Muscle layer of duodenum (tissue), 2 donors: ENCODE measurements at regions not wholly inside any gene's neighbourhood (a gene's known extent, or its start where the extent isn't known, plus 50 kb on each side); places are given as distances from the start of the nearest gene placed in this dataset.
"Not testable (repeated sequence)": the region's sequence is repeated elsewhere in the genome, so short reads cannot be mapped to it uniquely, and the experiment has no call there.

Source experiments
- H3K27ac ChIP-seq: one replicate; pipeline ENCODE4 v1.7.0; 2013; ENCODE audit warnings: mild to moderate bottlenecking, low read length
- H3K27me3 ChIP-seq: one replicate; pipeline ENCODE4 v1.7.0; 2013; ENCODE audit warnings: low read depth, mild to moderate bottlenecking, control low read depth, low read length
- H3K36me3 ChIP-seq, 2 donors: one replicate each; pipeline ENCODE4 v1.7.0; 2013; ENCODE audit warnings: low read length in 2 of 2, control low read depth in 1 of 2, mild to moderate bottlenecking in 1 of 2; ENCODE audit not compliant: insufficient read depth in 2 of 2, control insufficient read depth in 1 of 2
- H3K4me1 ChIP-seq, 2 donors: one replicate each; pipeline ENCODE4 v1.7.0; 2013; ENCODE audit warnings: low read length in 2 of 2, mild to moderate bottlenecking in 2 of 2, control low read depth in 1 of 2, moderate library complexity in 1 of 2; ENCODE audit not compliant: insufficient read depth in 2 of 2, control insufficient read depth in 1 of 2
- H3K4me3 ChIP-seq, 2 donors: one replicate each; pipeline ENCODE4 v1.7.0; 2013; ENCODE audit warnings: low read length in 2 of 2, low read depth in 1 of 2, mild to moderate bottlenecking in 1 of 2
- H3K9me3 ChIP-seq, 2 donors: one replicate each; pipeline ENCODE4 v1.7.0; 2013; ENCODE audit warnings: low read length in 2 of 2, control low read depth in 1 of 2, mild to moderate bottlenecking in 1 of 2; ENCODE audit not compliant: control insufficient read depth in 1 of 2
- donor health status: healthy.

DNA sequence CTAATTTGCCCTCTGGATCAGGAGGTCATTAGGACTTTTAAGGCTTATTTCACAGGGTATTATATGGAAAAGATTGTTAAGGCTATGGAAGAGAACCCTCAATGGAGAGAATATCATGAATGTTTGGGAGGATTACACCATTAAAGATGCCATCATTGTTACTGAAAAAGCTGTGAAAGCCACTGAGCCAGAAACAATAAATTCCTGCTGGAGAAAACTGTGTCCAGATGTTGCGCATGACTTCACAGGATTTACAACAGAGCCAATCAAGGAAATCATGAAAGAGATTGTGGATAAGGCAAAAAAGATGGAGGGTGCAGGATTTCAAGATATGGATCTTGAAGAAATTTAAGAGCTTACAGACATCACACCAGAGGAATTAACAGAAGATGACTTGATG is 798.3 kb upstream of the SLC35B3 start:
- no peaks in the 10 kb centered on the region for H3K36me3 ChIP-seq
- H3K4me3 ChIP-seq: no peak overlapping the region
- no peaks in the 10 kb centered on the region for H3K27me3 ChIP-seq
- no peaks in the 10 kb centered on the region for H3K4me1 ChIP-seq
- H3K9me3 ChIP-seq: peaks cover 0 to 11% of the 10 kb centered on the region in 2 donors
- H3K27ac ChIP-seq: no peak overlapping the region

DNA sequence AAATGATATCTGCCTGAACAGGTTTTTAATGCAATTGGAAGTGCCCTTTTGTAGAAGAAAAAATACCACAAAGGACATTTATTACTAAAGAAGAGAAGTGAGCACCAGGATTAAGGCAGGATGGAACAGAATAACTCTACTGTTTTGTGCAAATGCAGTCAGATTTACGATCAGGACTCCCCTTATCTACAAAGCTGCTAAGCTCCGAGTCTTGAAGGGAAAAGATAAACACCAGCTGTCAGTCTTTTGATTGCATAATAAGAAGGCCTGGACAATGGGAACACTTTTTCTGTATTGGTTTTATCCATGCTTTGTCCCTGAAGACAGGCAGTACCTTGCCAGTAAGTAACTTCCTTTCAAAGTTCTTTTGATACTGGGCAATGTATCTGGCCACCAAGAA is 797.9 kb upstream of the SLC35B3 start:
- H3K36me3 ChIP-seq: no peaks in the 10 kb centered on the region
- no peaks in the 10 kb centered on the region for H3K4me1 ChIP-seq
- no peak overlapping the region for H3K27ac ChIP-seq
- peaks cover 0 to 11% of the 10 kb centered on the region in 2 donors for H3K9me3 ChIP-seq
- H3K4me3 ChIP-seq: no peak overlapping the region
- H3K27me3 ChIP-seq: no peaks in the 10 kb centered on the region

DNA sequence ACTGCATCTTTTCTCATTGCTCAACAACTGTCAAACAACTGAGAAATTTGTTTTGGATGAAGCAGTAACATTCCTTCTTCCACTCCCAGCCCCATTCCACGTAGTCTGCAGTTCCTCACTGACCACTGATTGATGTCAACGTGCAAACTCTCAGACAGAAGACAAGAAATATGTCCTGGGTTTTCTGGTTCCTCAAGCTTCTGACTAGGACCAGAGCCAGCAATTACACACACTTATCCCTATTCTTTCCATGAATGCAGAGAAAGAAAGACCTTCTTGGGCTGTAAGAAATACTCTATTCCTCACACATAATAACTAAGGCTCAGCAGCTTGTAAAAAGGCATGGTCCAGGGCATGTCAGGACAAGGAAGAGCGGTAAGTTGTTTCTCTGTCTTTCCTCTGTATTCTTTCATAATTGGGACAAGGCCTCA is 790.1 kb upstream of the SLC35B3 start:
- H3K4me3 ChIP-seq: no peak overlapping the region
- H3K27ac ChIP-seq: no peak overlapping the region
- no peaks in the 10 kb centered on the region for H3K4me1 ChIP-seq
- H3K27me3 ChIP-seq: no peaks in the 10 kb centered on the region
- H3K9me3 ChIP-seq: peaks cover 0 to 3% of the 10 kb centered on the region in 2 donors
- H3K36me3 ChIP-seq: no peaks in the 10 kb centered on the region

DNA sequence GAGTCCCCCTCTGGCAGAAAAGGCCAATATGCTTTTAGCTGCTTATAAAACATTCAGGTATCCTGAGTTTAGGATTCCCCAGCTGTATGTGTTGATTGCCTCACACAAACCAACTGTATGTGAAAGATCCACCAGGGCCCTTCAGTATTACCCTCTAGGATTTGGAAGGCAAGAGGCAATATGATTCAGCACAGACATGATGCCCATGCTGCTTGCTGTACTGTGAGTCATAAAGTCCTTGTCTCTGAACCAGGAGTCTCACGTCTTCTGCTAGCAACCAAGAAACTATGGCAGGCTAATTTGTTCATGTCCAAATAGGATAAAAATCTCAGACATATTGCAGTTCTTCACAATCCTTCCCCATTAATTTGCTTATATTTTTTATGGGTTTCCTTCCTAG is 789.2 kb upstream of the SLC35B3 start:
- Histone ChIP-seq H3K27ac (no peak overlapping the region), H3K36me3 (no peaks in the 10 kb centered on the region), H3K4me1 (no peaks in the 10 kb centered on the region), H3K27me3 (no peaks in the 10 kb centered on the region), H3K4me3 (no peak overlapping the region), H3K9me3 (peaks cover 0 to 3% of the 10 kb centered on the region in 2 donors)

DNA sequence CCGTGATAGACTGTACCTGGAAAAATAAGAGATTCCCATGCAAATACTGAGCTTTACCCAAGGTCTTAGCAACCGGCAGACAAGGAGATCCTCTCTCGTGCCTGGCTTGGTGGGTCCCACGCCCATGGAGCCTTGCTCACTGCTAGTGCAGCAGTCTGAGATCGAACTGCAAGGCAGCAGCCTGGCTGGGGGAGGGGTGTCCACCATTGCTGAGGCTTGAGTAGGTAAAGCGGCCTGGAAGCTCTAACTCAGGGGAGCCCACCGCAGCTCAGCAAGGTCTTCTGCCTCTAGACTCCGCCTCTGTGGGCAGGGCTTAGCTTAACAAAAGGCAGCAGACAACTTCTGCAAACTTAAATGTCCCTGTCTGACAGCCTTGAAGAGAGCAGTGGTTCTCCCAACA is 778.4 kb upstream of the SLC35B3 start:
- not testable (repeated sequence) for H3K4me1 ChIP-seq, H3K9me3 ChIP-seq, H3K4me3 ChIP-seq, H3K27me3 ChIP-seq, H3K27ac ChIP-seq, H3K36me3 ChIP-seq

DNA sequence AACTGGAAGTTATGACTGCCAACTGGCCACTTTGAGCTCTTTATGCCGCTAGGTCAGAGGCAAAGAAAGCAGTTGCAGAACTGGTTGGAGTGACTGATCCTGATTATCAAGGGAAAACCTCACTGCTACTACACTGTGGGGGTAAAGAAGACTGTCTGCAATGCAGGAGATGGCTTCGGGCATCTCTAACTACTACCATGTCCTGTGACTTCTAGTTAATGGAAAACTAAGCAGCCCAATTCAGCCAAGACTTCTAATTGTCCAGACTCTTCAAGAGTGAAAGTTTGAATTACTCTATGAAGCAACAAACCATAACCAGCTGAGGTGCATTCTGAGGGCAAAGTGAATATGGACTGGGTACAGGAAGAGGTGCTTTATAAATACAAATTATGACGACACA is 773.6 kb upstream of the SLC35B3 start:
- Histone ChIP-seq H3K4me3 (no peak overlapping the region), H3K27me3 (no peaks in the 10 kb centered on the region), H3K36me3 (no peaks in the 10 kb centered on the region)

DNA sequence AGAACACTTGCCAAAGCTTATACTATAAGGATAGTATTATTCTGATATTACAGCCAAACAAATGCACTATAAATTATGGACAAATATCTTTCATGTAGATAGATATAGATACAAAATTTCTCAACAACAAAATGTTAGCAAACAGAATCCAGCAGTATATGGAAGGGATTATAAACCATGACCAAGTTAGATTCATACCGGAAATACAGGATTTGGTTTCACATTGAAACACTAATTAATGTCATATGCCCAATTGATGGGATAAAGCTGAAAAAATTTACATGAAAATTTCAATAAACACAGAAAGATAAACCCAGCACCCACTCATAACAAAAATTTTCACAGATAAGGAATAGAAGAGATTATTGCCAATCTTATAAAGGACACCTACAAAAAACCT is 770.3 kb upstream of the SLC35B3 start:
- no peaks in the 10 kb centered on the region for H3K9me3 ChIP-seq
- H3K4me3 ChIP-seq: no peak overlapping the region
- no peaks in the 10 kb centered on the region for H3K36me3 ChIP-seq
- no peaks in the 10 kb centered on the region for H3K4me1 ChIP-seq
- no peak overlapping the region for H3K27ac ChIP-seq
- no peaks in the 10 kb centered on the region for H3K27me3 ChIP-seq

More for the DNA sequence above, 773.6 kb upstream of the SLC35B3 start:
- Histone ChIP-seq H3K27ac (no peak overlapping the region), H3K4me1 (no peaks in the 10 kb centered on the region), H3K9me3 (no peaks in the 10 kb centered on the region)

DNA sequence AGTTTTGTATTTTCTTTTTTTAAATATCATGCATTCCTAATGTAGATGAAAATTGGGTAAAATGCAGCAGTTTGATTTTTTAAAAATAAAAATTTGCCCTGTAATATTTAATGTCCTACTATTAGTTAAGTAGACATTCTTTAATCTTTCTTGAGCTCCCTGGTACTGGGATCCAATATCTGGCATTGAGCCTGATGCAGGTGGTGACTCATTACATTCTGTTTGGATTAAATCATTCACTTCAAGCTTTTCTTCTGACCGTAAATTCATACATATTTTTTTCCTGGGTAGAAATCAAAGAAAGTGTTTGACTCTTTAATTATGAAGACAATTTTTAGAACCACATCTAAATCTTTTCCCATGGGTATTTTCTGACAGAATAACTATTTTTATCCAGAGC is 768.8 kb upstream of the SLC35B3 start:
- H3K4me3 ChIP-seq: no peak overlapping the region

DNA sequence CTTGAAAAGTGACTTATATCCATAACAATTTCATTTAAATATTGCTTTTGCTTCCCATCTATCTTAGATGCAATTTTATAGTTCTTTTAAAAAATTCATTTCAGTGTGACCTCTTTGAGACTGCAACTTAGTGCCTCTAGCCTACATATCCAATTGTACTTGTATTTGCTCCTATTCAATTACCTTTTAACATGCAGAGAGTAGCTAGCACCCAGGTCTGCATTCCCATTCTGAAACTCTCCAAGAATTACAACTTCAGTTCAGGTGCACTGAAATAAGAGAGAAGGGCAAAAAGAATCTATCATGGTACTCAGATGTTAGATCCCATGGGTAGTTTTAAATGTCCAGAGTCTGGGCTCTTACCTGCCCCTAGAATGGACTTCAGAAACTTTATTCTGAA is 765.4 kb upstream of the SLC35B3 start:
- Histone ChIP-seq H3K4me1 (no peaks in the 10 kb centered on the region), H3K27ac (no peak overlapping the region), H3K36me3 (no peaks in the 10 kb centered on the region), H3K4me3 (no peak overlapping the region), H3K9me3 (peaks cover 0 to 4% of the 10 kb centered on the region in 2 donors), H3K27me3 (no peaks in the 10 kb centered on the region)

More for the DNA sequence above, 768.8 kb upstream of the SLC35B3 start:
- H3K27me3 ChIP-seq: no peaks in the 10 kb centered on the region
- H3K9me3 ChIP-seq: no peaks in the 10 kb centered on the region
- H3K4me1 ChIP-seq: no peaks in the 10 kb centered on the region
- H3K27ac ChIP-seq: no peak overlapping the region
- H3K36me3 ChIP-seq: no peaks in the 10 kb centered on the region

DNA sequence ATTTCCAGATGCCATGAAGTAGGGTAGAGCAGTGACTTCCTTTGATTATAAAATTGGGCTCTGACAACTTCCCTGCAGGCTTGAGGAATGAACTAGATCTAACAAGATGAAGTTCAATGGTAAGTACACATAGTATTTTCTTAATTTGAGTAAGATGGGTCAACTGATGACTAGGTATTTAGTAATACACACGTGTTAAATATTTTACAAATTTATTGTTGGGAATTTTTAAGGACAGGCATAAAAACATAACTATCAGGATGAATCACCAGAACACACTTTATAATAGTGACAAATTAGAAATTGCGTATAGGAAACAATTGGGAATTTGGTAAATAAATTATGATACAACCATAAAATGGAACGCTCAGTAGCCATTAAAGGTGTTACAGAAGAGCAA is 762.4 kb upstream of the SLC35B3 start:
- no peaks in the 10 kb centered on the region for H3K27me3 ChIP-seq
- H3K4me3 ChIP-seq: no peak overlapping the region
- no peaks in the 10 kb centered on the region for H3K4me1 ChIP-seq
- H3K9me3 ChIP-seq: peaks cover 0 to 4% of the 10 kb centered on the region in 2 donors
- H3K27ac ChIP-seq: no peak overlapping the region
- no peaks in the 10 kb centered on the region for H3K36me3 ChIP-seq

DNA sequence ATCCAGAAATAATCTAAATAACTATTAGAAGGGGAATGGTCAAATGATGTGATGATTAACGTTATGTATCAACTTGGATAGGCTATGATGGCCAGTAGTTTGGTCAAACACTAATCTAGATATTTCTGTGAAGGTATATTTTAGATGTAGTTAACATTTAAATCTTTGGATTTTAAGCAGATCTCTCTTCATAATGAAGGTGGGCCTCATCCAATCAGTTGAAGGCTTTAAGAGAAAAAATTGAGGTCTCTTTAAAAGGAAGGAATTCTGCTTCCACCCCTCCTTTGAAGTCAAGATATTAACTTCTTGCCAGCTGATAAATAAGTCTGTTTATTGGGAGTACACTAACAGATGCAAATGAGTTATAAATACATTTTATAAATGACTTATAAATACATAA is 760.0 kb upstream of the SLC35B3 start:
- Histone ChIP-seq H3K4me1 (no peaks in the 10 kb centered on the region), H3K4me3 (no peak overlapping the region), H3K27me3 (no peaks in the 10 kb centered on the region), H3K36me3 (no peaks in the 10 kb centered on the region), H3K9me3 (peaks cover 0 to 4% of the 10 kb centered on the region in 2 donors), H3K27ac (no peak overlapping the region)

DNA sequence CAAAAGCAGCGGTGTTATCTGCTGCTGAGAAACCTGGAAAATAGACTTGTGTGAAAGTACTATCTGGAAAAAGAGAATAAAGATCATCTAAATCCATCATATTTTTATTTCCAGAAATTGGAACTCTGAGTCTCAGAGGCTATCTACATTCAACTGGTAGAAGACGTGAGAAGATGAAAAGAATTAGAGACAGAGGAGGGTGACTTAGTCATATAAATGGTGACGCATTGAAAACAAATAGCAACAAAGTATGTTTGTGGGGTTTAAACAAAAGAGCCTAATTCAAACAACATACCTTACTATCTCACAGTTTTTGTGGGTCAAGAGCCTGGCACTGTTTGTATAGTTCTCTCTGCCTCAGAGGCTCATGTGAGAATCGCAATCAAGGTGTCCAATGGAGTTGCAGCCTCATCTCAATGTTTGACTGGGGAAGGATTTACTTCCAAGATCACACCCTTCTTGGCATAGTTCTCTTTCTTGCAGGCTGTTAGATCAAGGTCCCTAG is 757.1 kb upstream of the SLC35B3 start:
- no peak overlapping the region for H3K4me3 ChIP-seq
- H3K9me3 ChIP-seq: peaks cover 0 to 4% of the 10 kb centered on the region in 2 donors
- H3K4me1 ChIP-seq: no peaks in the 10 kb centered on the region
- H3K27ac ChIP-seq: no peak overlapping the region
- no peaks in the 10 kb centered on the region for H3K36me3 ChIP-seq
- no peaks in the 10 kb centered on the region for H3K27me3 ChIP-seq
